Left ventricle myocardium superior (tissue), 1 donor: ENCODE measurements at regions not wholly inside any gene's neighbourhood (a gene's known extent, or its start where the extent isn't known, plus 50 kb on each side); places are given as distances from the start of the nearest gene placed in this dataset.
"Not testable (repeated sequence)": the region's sequence is repeated elsewhere in the genome, so short reads cannot be mapped to it uniquely, and the experiment has no call there.

Experiments used
- ATAC-seq: fragments of 200-7000 bp; cut with Tn5 transposase; one replicate; pipeline ENCODE4 v1.9.1; 2020; ENCODE audit warnings: mild to moderate bottlenecking, moderate library complexity
- DNase-seq: peaks from one replicate; pipeline ENCODE4 v3.0.0-alpha.2; 2020
- intact Hi-C: fragments of 100-400 bp; cut with micrococcal nuclease; formaldehyde crosslinking; loops from one replicate; pipeline ENCODE4 v1.11.0; 2022
- donor health status: DM: no; HTN: yes; CAD: no; lungs with severe emphysema.

DNA sequence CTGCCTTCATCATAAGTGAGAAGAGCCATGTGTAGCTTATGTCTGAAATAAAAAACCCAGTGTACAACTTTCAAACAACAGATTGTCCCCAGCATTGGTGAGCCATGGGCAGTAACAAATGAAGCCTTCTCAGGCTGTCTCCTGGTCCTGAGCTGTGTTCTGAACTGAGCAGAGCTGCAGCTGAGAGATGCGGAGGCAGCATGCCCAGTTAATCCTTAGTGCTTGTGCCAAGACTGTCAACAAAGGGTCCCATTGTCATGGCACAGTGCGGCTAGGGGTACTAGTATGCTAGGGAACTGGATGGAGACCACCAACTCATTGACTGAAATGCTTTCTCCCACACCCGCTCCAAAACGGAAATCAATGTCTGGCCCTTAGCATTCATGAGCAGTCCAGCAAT lies 154.3 kb downstream of the RMST start:
- ATAC-seq = no peak
- intact Hi-C loops = no loop called here
- no peak for DNase-seq

DNA sequence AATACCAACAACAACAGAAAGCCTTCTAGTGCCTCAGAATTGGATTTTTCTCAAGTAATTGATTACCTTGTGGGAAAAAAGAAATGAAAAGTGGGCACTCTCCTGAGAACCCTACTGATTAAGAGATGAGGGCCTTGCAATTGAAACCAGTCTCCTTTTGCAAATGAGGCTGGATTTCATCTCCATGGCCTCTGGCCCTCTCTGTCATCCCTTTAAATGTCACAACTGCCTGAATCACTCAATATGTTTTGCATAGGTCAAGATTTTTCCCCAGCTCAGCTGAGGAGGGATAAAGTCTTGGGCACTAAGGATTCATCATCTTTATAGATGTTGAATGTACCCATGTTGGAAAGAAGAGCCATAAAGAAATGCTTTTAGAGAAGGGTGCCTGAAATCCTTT lies 166.4 kb downstream of the RMST start:
- DNase-seq (no peak), ATAC-seq (no peak)
- intact Hi-C loops = loop anchor here (5.0 kb wide), 1 partner anchor 233 kb away; no protein-coding TSS in a partner anchor

- ATAC-seq (no peak), DNase-seq (no peak)
- intact Hi-C loops = loop anchor here (5.0 kb wide), 1 partner anchor 233 kb away; no protein-coding TSS in a partner anchor
Measured at GRCh38 chr12:97629382-97629781, 166.8 kb downstream of the RMST start.

DNA sequence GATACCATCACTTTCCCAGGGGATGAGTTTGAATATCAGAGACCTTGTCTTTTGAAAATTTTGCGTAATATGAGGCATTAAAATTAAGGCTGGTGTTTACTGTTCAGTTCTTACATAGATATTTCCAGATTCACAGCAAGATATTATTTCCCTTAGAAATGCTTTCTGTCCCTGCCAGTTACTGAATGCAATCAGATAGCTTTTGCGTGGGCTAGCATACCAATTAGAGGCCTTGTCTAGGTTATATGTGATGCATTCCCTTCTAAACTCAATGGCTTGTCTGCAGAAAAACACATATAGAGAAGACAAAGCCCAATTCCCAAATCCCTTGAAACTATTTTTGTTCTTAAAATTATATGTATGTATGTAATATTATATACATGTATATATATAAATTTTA lies 167.8 kb downstream of the RMST start:
- intact Hi-C loops = no loop called here
- ATAC-seq (no peak), DNase-seq (no peak)

GRCh38 chr12:97630875-97631274 lies 168.3 kb downstream of the RMST start:
- ATAC-seq (no peak), DNase-seq (no peak)
- intact Hi-C loops = no loop called here

GRCh38 chr12:97637770-97638169 lies 175.2 kb downstream of the RMST start:
- intact Hi-C loops = no loop called here
- ATAC-seq (no peak), DNase-seq (no peak)

DNA sequence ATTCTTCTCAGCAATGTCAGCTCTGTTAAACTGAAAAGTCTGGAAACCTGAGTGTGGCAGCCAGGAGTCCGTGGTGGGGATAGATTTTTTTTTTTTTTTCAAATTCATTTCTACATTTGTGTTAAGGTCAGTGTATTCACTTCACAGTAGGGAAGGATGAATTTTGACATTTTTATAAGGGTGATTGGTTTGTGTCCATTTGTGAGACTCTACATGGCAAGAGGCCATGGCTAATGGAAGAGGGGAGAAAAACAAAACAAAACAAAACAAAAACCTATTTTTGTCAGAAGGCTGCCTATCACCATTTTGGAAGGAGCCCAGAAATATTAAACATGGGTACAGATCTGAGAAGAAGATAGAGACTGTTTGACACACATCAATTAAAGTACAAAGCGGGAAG lies 176.1 kb downstream of the RMST start:
- ATAC-seq (no peak), DNase-seq (no peak)
- intact Hi-C loops = no loop called here

GRCh38 chr12:97639702-97640101 lies 177.1 kb downstream of the RMST start:
- ATAC-seq (no peak), DNase-seq (no peak)
- intact Hi-C loops = no loop called here

DNA sequence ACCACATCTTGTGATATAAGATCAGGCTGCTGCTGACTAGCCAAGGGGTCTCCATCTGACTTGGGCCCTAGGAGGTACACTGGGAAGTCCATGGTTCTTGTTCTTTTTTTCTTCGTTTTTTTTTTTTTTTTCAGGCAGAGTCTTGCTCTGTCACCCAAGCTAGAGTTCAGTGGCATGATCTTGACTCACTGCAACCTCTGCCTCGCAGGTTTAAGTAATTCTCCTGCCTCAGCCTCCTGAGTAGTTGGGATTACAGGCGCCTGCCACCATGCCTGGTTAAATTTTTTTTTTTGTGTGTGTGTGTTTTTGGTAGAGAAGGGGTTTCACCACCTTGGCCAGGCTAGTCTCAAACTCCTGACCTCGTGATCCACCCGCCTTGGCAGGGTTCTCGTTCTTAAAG lies 178.2 kb downstream of the RMST start:
- no peak for ATAC-seq

DNA sequence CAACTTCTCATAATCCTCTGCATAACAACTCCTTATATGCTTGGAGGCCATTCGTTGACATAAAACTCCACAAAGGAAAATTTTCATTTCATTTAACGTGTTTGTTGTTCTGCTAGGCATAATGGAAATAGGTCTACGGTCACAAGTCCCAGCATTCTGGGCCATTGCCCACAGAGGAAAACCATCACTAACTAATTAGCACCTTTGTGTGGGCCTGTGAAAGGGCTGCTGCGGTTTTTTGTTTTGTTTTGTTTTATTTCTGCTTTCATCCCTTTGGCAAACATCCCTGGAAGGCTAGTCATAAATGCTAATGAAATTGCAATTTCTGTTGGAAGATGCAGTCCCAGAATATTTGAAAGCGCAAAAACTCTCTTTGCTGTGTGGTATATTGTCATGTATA lies 180.3 kb downstream of the RMST start:
- intact Hi-C loops = no loop called here
- ATAC-seq = no peak
- DNase-seq = no peak

More for the DNA sequence above, 178.2 kb downstream of the RMST start:
- intact Hi-C loops = no loop called here
- no peak for DNase-seq

DNA sequence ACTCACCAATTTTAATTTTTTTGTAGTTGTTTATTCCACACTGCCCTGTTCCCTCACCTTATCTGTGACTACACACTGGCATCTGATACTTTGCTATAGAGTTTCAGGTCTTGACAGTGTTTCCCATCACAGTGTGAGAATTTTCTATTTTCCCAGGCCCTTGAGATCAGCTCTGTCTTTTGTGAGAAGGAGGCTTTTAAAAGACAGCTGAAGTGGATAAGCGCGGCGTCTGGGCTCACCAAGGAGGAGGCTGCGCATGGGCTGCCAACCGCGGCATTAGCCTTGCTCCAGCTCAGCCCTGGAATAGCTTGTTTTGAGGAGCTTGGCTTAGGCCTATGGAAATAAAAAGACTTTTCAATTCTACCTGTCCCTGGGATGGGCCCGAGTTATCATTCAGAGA lies 181.3 kb downstream of the RMST start:
- intact Hi-C loops = no loop called here
- no peak for DNase-seq
- no peak for ATAC-seq

DNA sequence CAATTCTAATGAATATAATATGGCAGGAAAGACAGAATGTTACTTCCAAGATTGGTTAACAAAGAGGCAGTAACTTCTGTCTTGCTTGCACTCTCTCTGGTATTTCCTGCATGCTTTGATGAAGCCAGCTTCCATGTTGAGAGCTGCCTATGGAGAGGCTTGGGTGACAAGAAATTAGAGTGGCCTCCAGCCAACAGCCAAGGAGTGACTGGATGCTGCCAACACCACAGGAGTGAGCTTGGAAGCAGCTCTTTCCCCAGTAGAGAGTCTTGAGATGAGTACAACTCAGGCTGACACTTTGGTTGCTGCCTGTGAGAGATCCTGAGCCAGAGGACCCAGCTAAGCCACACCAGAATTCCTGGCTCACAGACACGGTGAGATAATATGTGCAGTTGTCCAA lies 183.1 kb downstream of the RMST start:
- intact Hi-C loops = no loop called here
- no peak for ATAC-seq

DNA sequence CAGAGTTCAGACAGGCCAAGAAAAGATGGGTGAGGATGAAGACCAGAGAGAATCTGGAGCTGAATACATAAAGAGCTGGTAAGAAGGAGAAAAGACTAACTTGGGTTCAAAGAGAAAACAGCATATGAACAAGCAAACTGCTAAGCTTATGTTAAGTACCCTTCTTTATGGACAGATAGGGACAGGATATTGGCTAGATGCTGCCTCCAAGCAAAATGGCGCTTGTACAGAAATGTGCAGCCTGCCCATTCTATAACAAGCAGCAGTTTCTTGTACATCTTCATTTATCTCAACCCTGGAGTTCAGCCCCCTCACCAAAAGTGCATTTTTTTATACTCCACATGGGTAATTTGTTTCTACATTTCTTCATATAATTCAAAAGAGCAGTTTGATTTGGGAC lies 184.5 kb downstream of the RMST start:
- DNase-seq = no peak
- ATAC-seq = no peak
- intact Hi-C loops = no loop called here

More for the DNA sequence above, 183.1 kb downstream of the RMST start:
- no peak for DNase-seq

- intact Hi-C loops = no loop called here
- no peak for DNase-seq
- ATAC-seq = no peak
Measured at GRCh38 chr12:97650242-97650641, 187.6 kb downstream of the RMST start.

DNA sequence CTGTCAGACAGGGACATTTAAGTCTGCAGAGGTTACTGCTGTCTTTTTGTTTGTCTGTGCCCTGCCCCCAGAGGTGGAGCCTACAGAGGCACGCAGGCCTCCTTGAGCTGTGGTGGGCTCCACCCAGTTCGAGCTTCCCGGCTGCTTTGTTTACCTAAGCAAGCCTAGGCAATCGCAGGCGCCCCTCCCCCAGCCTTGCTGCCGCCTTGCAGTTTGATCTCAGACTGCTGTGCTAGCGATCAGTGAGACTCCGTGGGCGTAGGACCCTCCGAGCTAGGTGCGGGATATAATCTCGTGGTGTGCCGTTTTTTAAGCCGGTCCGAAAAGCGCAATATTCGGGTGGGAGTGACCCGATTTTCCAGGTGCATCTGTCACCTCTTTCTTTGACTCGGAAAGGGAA lies 193.9 kb downstream of the RMST start:
- DNase-seq, ATAC-seq, intact Hi-C loops: not testable (repeated sequence)

DNA sequence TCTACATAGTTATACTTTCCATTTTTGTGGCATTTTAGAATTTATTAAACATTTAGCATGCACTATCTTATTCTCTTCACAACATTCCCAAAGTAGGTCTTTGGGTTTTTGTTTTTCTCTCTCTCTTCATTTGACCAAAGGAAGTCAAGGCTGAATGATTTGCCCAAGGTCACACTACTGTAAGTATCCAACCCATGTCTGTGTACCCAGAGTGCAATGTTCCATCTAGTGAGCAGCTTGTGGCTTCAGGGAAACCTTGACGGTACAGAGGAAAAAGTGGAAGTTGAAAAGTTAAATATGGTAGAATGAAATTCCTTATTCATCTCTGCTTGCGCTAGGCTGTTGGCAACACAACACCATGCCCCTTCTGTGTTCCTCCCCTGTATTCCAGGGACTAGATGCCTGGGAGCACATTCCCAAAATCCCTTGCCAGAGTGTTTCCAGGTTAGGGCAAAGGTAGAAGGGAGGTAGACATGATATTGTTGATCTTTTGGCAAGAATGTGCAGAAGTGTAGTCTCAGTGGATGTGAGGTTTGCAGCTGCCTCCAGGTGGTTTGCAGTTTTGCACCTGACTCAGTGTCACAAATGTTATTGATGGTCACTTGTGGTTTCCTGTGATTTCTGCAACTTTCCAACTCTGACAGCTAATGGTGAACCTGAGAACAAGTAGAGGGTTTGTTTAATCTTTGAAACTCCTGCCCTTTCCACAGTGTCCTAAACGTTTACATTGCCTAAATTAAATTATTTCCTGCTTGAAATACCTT lies 196.7 kb downstream of the RMST start:
- intact Hi-C loops = no loop called here
- no peak for DNase-seq
- no peak for ATAC-seq

DNA sequence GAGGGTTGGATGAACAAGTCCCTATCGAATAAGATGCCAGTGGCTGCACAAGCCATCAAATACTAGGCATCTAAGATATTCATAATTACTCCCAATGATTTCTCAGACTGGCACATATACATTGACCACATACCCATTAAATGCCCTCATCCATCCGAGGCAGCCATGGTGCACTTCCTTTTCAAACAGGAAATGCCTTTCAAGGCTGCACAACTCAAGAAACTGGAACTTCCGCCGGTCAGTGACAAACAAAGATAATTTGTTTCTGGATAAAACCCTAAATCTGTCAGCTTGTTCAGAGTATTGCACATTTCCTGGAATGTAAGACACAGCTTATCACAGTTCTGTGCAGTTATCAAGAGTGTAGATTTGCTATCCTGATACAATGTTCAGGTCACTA lies 203.7 kb downstream of the RMST start:
- ATAC-seq (no peak), DNase-seq (no peak)
- intact Hi-C loops = no loop called here

- no peak for ATAC-seq
- intact Hi-C loops = no loop called here
- DNase-seq = no peak
Measured at GRCh38 chr12:97672870-97673269, 210.3 kb downstream of the RMST start.

- intact Hi-C loops = no loop called here
- DNase-seq (no peak), ATAC-seq (no peak)
Measured at GRCh38 chr12:97680751-97681150, 218.1 kb downstream of the RMST start.

GRCh38 chr12:97681612-97682504 lies 219.3 kb downstream of the RMST start:
- intact Hi-C loops = no loop called here
- ATAC-seq (no peak), DNase-seq (no peak)

DNA sequence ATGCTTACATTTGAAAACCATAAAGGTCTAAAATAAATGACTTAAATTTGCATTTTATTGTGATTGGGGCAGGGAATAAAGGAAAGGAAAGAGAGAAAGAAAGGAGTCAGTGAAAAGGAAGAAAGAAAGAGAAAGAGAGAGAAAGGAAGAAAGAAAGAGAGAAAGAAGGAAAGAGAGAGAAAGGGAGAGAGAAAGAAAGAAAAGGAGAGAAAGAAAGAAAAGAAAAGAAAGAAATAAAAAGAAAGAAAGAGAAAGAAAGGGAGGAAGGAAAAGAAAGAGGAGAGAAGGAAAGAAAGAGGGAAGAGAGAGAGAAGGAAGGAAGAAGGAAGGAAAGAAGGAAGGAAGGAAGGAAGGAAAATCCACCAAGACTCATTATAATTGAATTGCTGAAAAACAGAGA lies 222.8 kb downstream of the RMST start:
- intact Hi-C loops = no loop called here
- no peak for DNase-seq
- no peak for ATAC-seq
